CD14-positive monocyte (primary cell): ENCODE measurements at regions not wholly inside any gene's neighbourhood (a gene's known extent, or its start where the extent isn't known, plus 50 kb on each side); places are given as distances from the start of the nearest gene placed in this dataset.
A peak's percentile ranks its signal among the peaks of the same experiment; 100 is the strongest.

Experiments
- DNase-seq, 3 donors: peaks; one replicate each; pipeline ENCODE4 v3.0.0-alpha.2; 2011 to 2022
- H2AFZ ChIP-seq: 2 replicates; pipeline ENCODE4 v1.6.0; 2012; ENCODE audit warnings: mild to moderate bottlenecking, low read depth, low read length, inconsistent platforms; ENCODE audit not compliant: insufficient read depth, poor library complexity, severe bottlenecking
- H3K27ac ChIP-seq, 2 donors: 1 replicate in 1 of 2; 2 replicates in 1 of 2; pipeline ENCODE4 v1.5.1; 2012 to 2013; ENCODE audit warnings: low read length in 2 of 2, control low read depth in 1 of 2, inconsistent platforms in 1 of 2, low read depth in 1 of 2, mild to moderate bottlenecking in 1 of 2
- H3K27me3 ChIP-seq, 2 donors: one replicate each; pipeline versions ENCODE4 v1.6.0 to v1.6.1; 2011 to 2013; ENCODE audit warnings: low read length in 2 of 2; ENCODE audit not compliant: control insufficient read depth in 2 of 2, insufficient read depth in 2 of 2
- H3K36me3 ChIP-seq, 2 donors: replicated peaks in 1 of 2; 1 replicate in 1 of 2; 2 replicates in 1 of 2; pipeline versions ENCODE4 v1.5.1 to v1.6.1; 2012 to 2013; ENCODE audit warnings: low read length in 2 of 2, control low read depth in 1 of 2, inconsistent platforms in 1 of 2, mild to moderate bottlenecking in 1 of 2; ENCODE audit not compliant: insufficient read depth in 2 of 2, control insufficient read depth in 1 of 2
- H3K4me1 ChIP-seq, 2 donors: 1 replicate in 1 of 2; 2 replicates in 1 of 2; pipeline versions ENCODE4 v1.5.1 to v1.6.1; 2012 to 2013; ENCODE audit warnings: low read length in 2 of 2, control low read depth in 1 of 2, inconsistent platforms in 1 of 2, mild to moderate bottlenecking in 1 of 2, moderate library complexity in 1 of 2; ENCODE audit not compliant: insufficient read depth in 2 of 2, control insufficient read depth in 1 of 2
- H3K4me2 ChIP-seq: replicated peaks from 2 replicates; pipeline ENCODE3; 2012; ENCODE audit warnings: low read length, moderate library complexity, mild to moderate bottlenecking; ENCODE audit not compliant: poor library complexity, severe bottlenecking; ENCODE audit errors: extremely low read depth
- H3K4me3 ChIP-seq, 3 experiments: fragments of 200-600 bp in 1 of 3; sonication (generic) in 1 of 3; replicated peaks in 1 of 3; 1 replicate in 2 of 3; 2 replicates in 1 of 3; pipeline ENCODE4 v1.5.1; 2011 to 2013; ENCODE audit warnings: low read length in 3 of 3, mild to moderate bottlenecking in 3 of 3, control low read depth in 2 of 3, low read depth in 2 of 3, inconsistent platforms in 1 of 3, moderate library complexity in 1 of 3
- H3K79me2 ChIP-seq: 2 replicates; pipeline ENCODE4 v1.6.0; 2012; ENCODE audit warnings: mild to moderate bottlenecking, control low read depth, inconsistent platforms, low read length, moderate library complexity; ENCODE audit not compliant: insufficient read depth
- H3K9ac ChIP-seq: 2 replicates; pipeline ENCODE4 v1.6.0; 2017; ENCODE audit warnings: low read length, mild to moderate bottlenecking; ENCODE audit not compliant: insufficient read depth, poor library complexity, severe bottlenecking
- H3K9me3 ChIP-seq, 2 donors: replicated peaks in 1 of 2; 1 replicate in 1 of 2; 2 replicates in 1 of 2; pipeline versions ENCODE4 v1.5.1 to v1.6.1; 2012 to 2013; ENCODE audit warnings: low read length in 2 of 2, control low read depth in 1 of 2; ENCODE audit not compliant: control insufficient read depth in 1 of 2, insufficient read depth in 1 of 2
- H4K20me1 ChIP-seq: 2 replicates; pipeline ENCODE4 v1.6.0; 2012; ENCODE audit warnings: mild to moderate bottlenecking, low read length, control low read depth, moderate library complexity; ENCODE audit not compliant: insufficient read depth
- H3K27ac Mint-ChIP-seq, 7 donors: one replicate each; pipeline ENCODE4 v1.8.0; 2020; ENCODE audit warnings: mild to moderate bottlenecking in 7 of 7, mixed read lengths in 7 of 7, moderate library complexity in 6 of 7, inconsistent platforms in 2 of 7
- H3K27me3 Mint-ChIP-seq, 3 donors: one replicate each; pipeline ENCODE4 v1.8.0; 2021 to 2022; ENCODE audit warnings: low read depth in 3 of 3, mild to moderate bottlenecking in 3 of 3, mixed read lengths in 3 of 3, moderate library complexity in 3 of 3, inconsistent platforms in 1 of 3
- H3K36me3 Mint-ChIP-seq, 2 donors: one replicate each; pipeline ENCODE4 v1.8.0; 2020; ENCODE audit warnings: mixed read lengths in 2 of 2, inconsistent platforms in 1 of 2, mild to moderate bottlenecking in 1 of 2
- H3K4me1 Mint-ChIP-seq: one replicate; pipeline ENCODE4 v1.8.0; 2020; ENCODE audit warnings: mild to moderate bottlenecking, mixed read lengths
- H3K4me3 Mint-ChIP-seq, 2 donors: one replicate each; pipeline ENCODE4 v1.8.0; 2020; ENCODE audit warnings: mild to moderate bottlenecking in 2 of 2, mixed read lengths in 2 of 2, moderate library complexity in 1 of 2
- H3K9me3 Mint-ChIP-seq, 7 donors: one replicate each; pipeline ENCODE4 v1.8.0; 2020 to 2022; ENCODE audit warnings: mixed read lengths in 7 of 7, mild to moderate bottlenecking in 6 of 7, moderate library complexity in 6 of 7, inconsistent platforms in 2 of 7
- CTCF ChIP-seq: fragments of 200-600 bp; IDR thresholded peaks from one replicate; pipeline ENCODE4 v1.8.0; 2022; ENCODE audit warnings: antibody characterized with exemption, mild to moderate bottlenecking
- WGBS: methylation state at CpG from one replicate; pipeline ENCODE4 v1.1.5; 2013; ENCODE audit warnings: missing lambda C conversion rate; ENCODE audit not compliant: insufficient coverage; 5-methylcytosine and 5-hydroxymethylcytosine counted together
- intact Hi-C, 2 donors: fragments of 100-400 bp; cut with micrococcal nuclease; formaldehyde crosslinking; loops; one replicate each; pipeline versions ENCODE4 v1.15.0 to v1.15.1; 2023

- Mint-ChIP-seq H3K27me3 (peaks cover 24 to 54% (median 34%) of the 10 kb centered on the region in 3 donors), H3K27ac (peak overlapping the region in 3 of 7 donors; percentile 6 to 54 (median 37)), H3K36me3 (no peaks in the 10 kb centered on the region), H3K4me3 (peak overlapping the region in 1 of 2 donors; percentile 30), H3K4me1 (peaks cover 31% of the 10 kb centered on the region), H3K9me3 (peaks cover 0 to 2% (median 0%) of the 10 kb centered on the region in 7 donors)
- peaks cover 18 to 21% of the 10 kb centered on the region in 2 donors for H3K4me1 ChIP-seq
- no peaks in the 10 kb centered on the region for H3K9me3 ChIP-seq
- WGBS, result 76% methylated on average over 9 of the region's 14 CpGs
- no peaks in the 10 kb centered on the region for H3K36me3 ChIP-seq
- H3K27ac ChIP-seq, result no peak overlapping the region
- peaks cover 0 to 26% of the 10 kb centered on the region in 2 donors for H3K27me3 ChIP-seq
- H3K4me3 ChIP-seq, result no peak overlapping the region
- H2AFZ ChIP-seq, result no peak overlapping the region
- DNase-seq, result no peak
- H3K79me2 ChIP-seq, result no peaks in the 10 kb centered on the region
- no peak overlapping the region for H3K9ac ChIP-seq
- H3K4me2 ChIP-seq, result no peak overlapping the region
- H4K20me1 ChIP-seq, result no peaks in the 10 kb centered on the region
- intact Hi-C loops, result no loop called here
- no peak for TF ChIP-seq CTCF
These were observed 140.3 kb downstream of the CDC5L start for GRCh38 chr6:44527583-44528369.

- TF ChIP-seq CTCF, result no peak
- 91% methylated on average over 5 of the region's 5 CpGs for WGBS
- no peak overlapping the region for H3K4me2 ChIP-seq
- no peaks in the 10 kb centered on the region for H3K9me3 ChIP-seq
- no peak overlapping the region for H3K27ac ChIP-seq
- no peaks in the 10 kb centered on the region for H3K36me3 Mint-ChIP-seq
- H3K9ac ChIP-seq, result no peak overlapping the region
- no peaks in the 10 kb centered on the region for H3K79me2 ChIP-seq
- no peak for DNase-seq
- peaks cover 25% of the 10 kb centered on the region for H3K4me1 Mint-ChIP-seq
- H3K27ac Mint-ChIP-seq, result no peak overlapping the region
- peaks cover 0 to 26% of the 10 kb centered on the region in 2 donors for H3K27me3 ChIP-seq
- H3K4me1 ChIP-seq, result peaks cover 13 to 16% of the 10 kb centered on the region in 2 donors
- no peaks in the 10 kb centered on the region for H4K20me1 ChIP-seq
- H3K36me3 ChIP-seq, result no peaks in the 10 kb centered on the region
- H3K9me3 Mint-ChIP-seq, result peaks cover 0 to 2% (median 0%) of the 10 kb centered on the region in 7 donors
- intact Hi-C loops, result no loop called here
- H3K4me3 Mint-ChIP-seq, result peak overlapping the region in 1 of 2 donors; percentile 3
- no peak overlapping the region for H3K4me3 ChIP-seq
- peaks cover 22 to 56% (median 38%) of the 10 kb centered on the region in 3 donors for H3K27me3 Mint-ChIP-seq
- H2AFZ ChIP-seq, result no peak overlapping the region
These were observed 140.8 kb downstream of the CDC5L start for GRCh38 chr6:44528370-44528644.
